HepG2 (cell line): ENCODE measurements at regions not wholly inside any gene's neighbourhood (a gene's known extent, or its start where the extent isn't known, plus 50 kb on each side); places are given as distances from the start of the nearest gene placed in this dataset.

ENCODE experiments used
- ATAC-seq: fragments of 200-7000 bp; cut with Tn5 transposase; 3 replicates; pipeline ENCODE4 v1.9.1; 2020; ENCODE audit warnings: mild to moderate bottlenecking, moderate library complexity
- BruUV-seq: library from RNA; stranded (reverse); fragments of 400-500 nt; replicated peaks from 2 replicates; lab custom pipeline; 2021; lab: Mats Ljungman, UMichigan
- CTCF ChIA-PET: fragments of 300-600 bp; formaldehyde crosslinking; extraction: SDS; loops from one replicate; lab custom pipeline; 2021; ENCODE audit warnings: low total read pairs, inconsistent platforms, low intra/inter-chr PET ratio; lab: Yijun Ruan, JAX
- POLR2A ChIA-PET: fragments of 350-600 bp; sonication (Branson Sonifier 250); formaldehyde crosslinking; loops from one replicate; lab custom pipeline; 2020; ENCODE audit warnings: antibody characterized with exemption, inconsistent platforms; lab: Yijun Ruan, JAX
- DNase-seq: peaks from one replicate; pipeline ENCODE4 v3.0.0-alpha.2; 2015; ENCODE audit warnings: low spot score
- FAIRE-seq: peaks from 3 replicates; lab custom pipeline; 2011; peaks lifted over from hg19 to GRCh38; lab: Jason Lieb, UNC
- H2AFZ ChIP-seq: one replicate; pipeline ENCODE4 v1.6.1; 2011; ENCODE audit warnings: low read length, inconsistent platforms
- H3K27ac ChIP-seq: fragments of 300-600 bp; 3 replicates; pipeline ENCODE4 v1.8.0; 2011; ENCODE audit warnings: mixed run types, mild to moderate bottlenecking, mixed read lengths, low read length, inconsistent platforms; ENCODE audit not compliant: insufficient read depth; ENCODE audit errors: extremely low read length
- H3K27me3 ChIP-seq, 2 experiments: fragments of 200-600 bp in 1 of 2; 2 replicates in 1 of 2; 3 replicates in 1 of 2; pipeline versions ENCODE4 v1.6.0 to v1.8.0; 2011; ENCODE audit warnings: low read length in 2 of 2, mild to moderate bottlenecking in 2 of 2, moderate library complexity in 2 of 2, inconsistent platforms in 1 of 2; ENCODE audit not compliant: insufficient read depth in 2 of 2, control insufficient read depth in 1 of 2
- H3K36me3 ChIP-seq, 2 experiments: fragments of 200-600 bp in 1 of 2; replicated peaks in 1 of 2; 2 replicates in 1 of 2; 3 replicates in 1 of 2; pipeline versions ENCODE4 v1.5.1 to v1.8.0; 2011; ENCODE audit warnings: low read length in 2 of 2, inconsistent platforms in 1 of 2; ENCODE audit not compliant: insufficient read depth in 2 of 2, control insufficient read depth in 1 of 2
- H3K4me1 ChIP-seq: 2 replicates; pipeline ENCODE4 v1.5.1; 2012; ENCODE audit warnings: low read length, inconsistent platforms; ENCODE audit not compliant: insufficient read depth
- H3K4me2 ChIP-seq: 2 replicates; pipeline ENCODE4 v1.6.0; 2011; ENCODE audit warnings: low read depth, low read length, inconsistent platforms
- H3K4me3 ChIP-seq, 3 experiments: fragments of 200-600 bp in 1 of 3; sonication (generic), shearing (Covaris generic) in 1 of 3; replicated peaks in 1 of 3; 2 replicates each; pipeline ENCODE4 v1.5.1; 2011 to 2016; ENCODE audit warnings: low read length in 3 of 3, inconsistent platforms in 2 of 3, low read depth in 2 of 3, mild to moderate bottlenecking in 2 of 3, control low read depth in 1 of 3, mixed read lengths in 1 of 3; ENCODE audit not compliant: insufficient read depth in 1 of 3
- H3K79me2 ChIP-seq: one replicate; pipeline ENCODE4 v1.6.1; 2011; ENCODE audit warnings: low read length, inconsistent platforms; ENCODE audit not compliant: insufficient read depth
- H3K9ac ChIP-seq: 2 replicates; pipeline ENCODE4 v1.6.0; 2011; ENCODE audit warnings: mild to moderate bottlenecking, low read depth, low read length, inconsistent platforms; ENCODE audit not compliant: insufficient read depth
- H3K9me3 ChIP-seq: 2 replicates; pipeline ENCODE4 v1.5.1; 2012; ENCODE audit warnings: mild to moderate bottlenecking, low read length
- H4K20me1 ChIP-seq: 2 replicates; pipeline ENCODE4 v1.6.0; 2011; ENCODE audit warnings: inconsistent platforms, mild to moderate bottlenecking, low read length, moderate library complexity; ENCODE audit not compliant: insufficient read depth
- BHLHE40 ChIP-seq: IDR thresholded peaks from 2 replicates; pipeline ENCODE4 v1.6.1; 2011; ENCODE audit warnings: low read length, improper control_type of control experiment
- HNF4A ChIP-seq: sonication (generic); formaldehyde crosslinking; IDR thresholded peaks from 2 replicates; pipeline ENCODE4 v1.4.0; 2020; ENCODE audit warnings: missing genetic modification reagents
- KLF11 ChIP-seq: IDR thresholded peaks from 2 replicates; pipeline ENCODE4 v1.6.1; 2016; ENCODE audit warnings: missing compliant biosample characterization
- MYC ChIP-seq: sonication (generic); formaldehyde crosslinking; IDR thresholded peaks from 2 replicates; pipeline ENCODE4 v1.9.0; 2021; ENCODE audit warnings: missing genetic modification reagents, borderline replicate concordance
- SKI ChIP-seq: fragments of 450-650 bp; IDR thresholded peaks from one replicate; pipeline ENCODE4 v1.6.1; 2018; ENCODE audit warnings: mild to moderate bottlenecking; ENCODE audit not compliant: partially characterized antibody
- SMC3 ChIP-seq: IDR thresholded peaks from 2 replicates; pipeline ENCODE4 v1.6.1; 2011; ENCODE audit warnings: low read length, improper control_type of control experiment
- STAG1 ChIP-seq: sonication (generic); formaldehyde crosslinking; IDR thresholded peaks from 2 replicates; pipeline ENCODE4 v1.4.0; 2020; ENCODE audit warnings: missing genetic modification reagents
- SYNCRIP ChIP-seq: fragments of 200-400 bp; formaldehyde crosslinking; IDR thresholded peaks from 2 replicates; pipeline ENCODE4 v1.6.1; 2018; ENCODE audit warnings: mild to moderate bottlenecking, low read depth, low read length; ENCODE audit not compliant: insufficient read depth
- ZNF12 ChIP-seq: sonication (generic); formaldehyde crosslinking; IDR thresholded peaks from 2 replicates; pipeline ENCODE4 v1.5.0; 2020; ENCODE audit warnings: missing genetic modification reagents
- WGBS: methylation state at CpG from one replicate; pipeline ENCODE4 v1.1.6; 2017; ENCODE audit warnings: low lambda C conversion rate; 5-methylcytosine and 5-hydroxymethylcytosine counted together
- in situ Hi-C: cut with HindIII; loops from 2 replicates; pipeline ENCODE4 v1.10.0; 2017; ENCODE audit warnings: low pct_unique_long_range_greater_than_20kb; ENCODE audit not compliant: extremely low pct_ligation_motif_present
- intact Hi-C: fragments of 100-400 bp; cut with micrococcal nuclease; formaldehyde crosslinking; loops from one replicate; pipeline ENCODE4 v1.10.0; 2022; ENCODE audit not compliant: unreplicated experiment
- TF ChIP-seq, protein P1 (sequence below): sonication (generic); formaldehyde crosslinking; IDR thresholded peaks from 2 replicates; pipeline ENCODE4 v1.4.0; 2020; ENCODE audit warnings: missing genetic modification reagents
- TF ChIP-seq, protein P2 (sequence below): sonication (generic); formaldehyde crosslinking; IDR thresholded peaks from 2 replicates; pipeline ENCODE4 v1.5.0; 2020; ENCODE audit warnings: missing genetic modification reagents, mild to moderate bottlenecking, borderline replicate concordance
- TF ChIP-seq, protein P3 (sequence below): IDR thresholded peaks from 2 replicates; pipeline ENCODE4 v1.6.1; 2012; ENCODE audit warnings: inconsistent platforms
- TF ChIP-seq, protein P4 (sequence below): sonication (generic); formaldehyde crosslinking; IDR thresholded peaks from 2 replicates; pipeline ENCODE4 v1.4.0; 2020; ENCODE audit warnings: missing genetic modification reagents

DNA sequence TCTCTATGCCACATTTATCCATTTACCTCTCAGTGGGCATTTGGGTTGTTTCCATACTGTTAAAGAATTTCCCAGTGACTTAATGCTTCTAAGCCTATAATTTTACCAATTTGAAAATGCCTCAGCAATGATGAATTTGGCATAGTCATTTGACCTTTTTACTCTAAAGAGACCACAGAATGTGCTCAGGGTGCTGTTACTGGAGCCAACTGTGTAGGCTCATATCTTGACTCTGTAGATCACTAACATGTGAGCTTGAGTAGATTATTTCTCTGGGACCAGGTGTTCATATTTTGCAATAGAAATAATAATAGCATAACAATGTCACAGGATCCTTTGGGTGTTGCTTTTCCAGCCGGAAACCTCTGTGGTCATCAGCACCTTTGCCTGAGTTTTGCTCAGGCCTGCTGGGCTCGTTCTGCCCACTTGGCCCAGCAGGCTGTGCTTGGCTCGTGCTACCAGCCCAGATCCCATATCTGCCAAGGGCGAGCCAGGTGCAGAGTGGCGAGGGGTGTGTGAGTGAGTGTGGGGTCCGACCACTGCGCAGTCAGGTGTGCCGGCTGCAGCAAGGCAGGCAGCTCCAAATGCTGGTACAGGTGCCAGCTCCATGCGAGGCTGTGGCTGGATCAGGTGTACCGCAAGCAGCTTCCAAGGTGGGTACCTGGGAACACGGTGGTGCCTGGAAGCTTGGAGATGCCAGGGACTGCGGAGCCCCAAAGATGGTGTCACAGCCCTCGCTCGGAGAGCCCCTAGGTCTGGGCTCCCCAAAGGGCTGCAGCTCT lies 70.6 kb upstream of the ANK2 start:
- H3K27ac ChIP-seq = no peak overlapping the region
- intact Hi-C loops = no loop called here
- no peak overlapping the region for H3K9ac ChIP-seq
- no peaks in the 10 kb centered on the region for H3K79me2 ChIP-seq
- TF ChIP-seq, protein P1, sequence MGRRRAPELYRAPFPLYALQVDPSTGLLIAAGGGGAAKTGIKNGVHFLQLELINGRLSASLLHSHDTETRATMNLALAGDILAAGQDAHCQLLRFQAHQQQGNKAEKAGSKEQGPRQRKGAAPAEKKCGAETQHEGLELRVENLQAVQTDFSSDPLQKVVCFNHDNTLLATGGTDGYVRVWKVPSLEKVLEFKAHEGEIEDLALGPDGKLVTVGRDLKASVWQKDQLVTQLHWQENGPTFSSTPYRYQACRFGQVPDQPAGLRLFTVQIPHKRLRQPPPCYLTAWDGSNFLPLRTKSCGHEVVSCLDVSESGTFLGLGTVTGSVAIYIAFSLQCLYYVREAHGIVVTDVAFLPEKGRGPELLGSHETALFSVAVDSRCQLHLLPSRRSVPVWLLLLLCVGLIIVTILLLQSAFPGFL (CRISPR knock-in tag) = no peak
- no peak for TF ChIP-seq SMC3
- no peak for TF ChIP-seq SYNCRIP
- TF ChIP-seq SKI = no peak
- TF ChIP-seq ZNF12 (CRISPR knock-in tag) = no peak
- BruUV-seq = no TSS peak
- no peak overlapping the region for H2AFZ ChIP-seq
- DNase-seq (no peak), FAIRE-seq (no peak), ATAC-seq (no peak)
- WGBS = 44% methylated on average over 2 of the region's 14 CpGs
- ChIA-PET POLR2A (no interaction called here), CTCF (no interaction called here)
- no peak overlapping the region for H3K4me2 ChIP-seq
- H4K20me1 ChIP-seq = no peaks in the 10 kb centered on the region
- H3K36me3 ChIP-seq = no peaks in the 10 kb centered on the region
- no peaks in the 10 kb centered on the region for H3K9me3 ChIP-seq
- H3K4me1 ChIP-seq = peaks cover 6% of the 10 kb centered on the region; the same call in 1 of the 2 replicates
- in situ Hi-C loops = no loop called here
- H3K27me3 ChIP-seq = 0 out of 5 replicates have a peak, but pooled peaks cover 0 to 4% of the 10 kb centered on the region in 2 experiments
- H3K4me3 ChIP-seq = no peak overlapping the region

DNA sequence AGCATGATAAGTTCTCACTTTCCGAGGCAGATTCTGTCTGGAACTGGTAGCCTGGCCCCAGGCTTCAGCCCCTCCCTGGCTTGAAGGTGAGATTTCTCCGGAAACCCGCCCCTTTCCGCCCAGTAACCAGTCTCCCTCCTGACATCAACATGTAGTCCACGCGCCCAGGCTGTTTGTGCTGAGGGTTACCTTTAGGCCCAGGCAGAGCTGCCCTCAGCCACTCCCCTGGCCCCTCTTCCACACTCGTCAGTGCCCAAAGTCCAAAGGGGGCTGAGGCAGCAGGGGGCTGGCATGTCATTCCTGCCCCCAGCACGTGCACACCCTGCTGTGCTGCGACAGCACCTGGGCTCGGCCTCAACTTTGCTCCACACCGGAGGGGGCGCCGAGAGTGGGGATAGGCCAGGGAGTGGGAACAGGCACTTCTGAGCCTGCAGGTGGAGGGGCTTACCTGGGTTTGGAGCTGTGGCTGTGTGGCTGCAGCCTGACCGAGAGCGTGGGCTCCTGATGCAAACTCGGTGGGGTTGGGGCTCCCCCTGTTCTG lies 69.5 kb upstream of the ANK2 start:
- 0 out of 2 replicates have a peak overlapping the region, but pooled peaks have one; percentile 12 for H3K4me2 ChIP-seq
- 45% methylated on average over 7 of the region's 16 CpGs for WGBS
- in situ Hi-C loops (no loop called here), intact Hi-C loops (no loop called here)
- ChIA-PET CTCF (no interaction called here), POLR2A (no interaction called here)
- no peaks in the 10 kb centered on the region for H3K79me2 ChIP-seq
- no peaks in the 10 kb centered on the region for H4K20me1 ChIP-seq
- FAIRE-seq = no peak
- ATAC-seq = peak; percentile 66
- no peaks in the 10 kb centered on the region for H3K36me3 ChIP-seq
- H2AFZ ChIP-seq = no peak overlapping the region
- H3K27ac ChIP-seq = no peak overlapping the region
- no peaks in the 10 kb centered on the region for H3K9me3 ChIP-seq
- peaks cover 6% of the 10 kb centered on the region; the same call in 1 of the 2 replicates for H3K4me1 ChIP-seq
- no peak overlapping the region for H3K4me3 ChIP-seq
- no TSS peak for BruUV-seq
- H3K27me3 ChIP-seq = 0 out of 5 replicates have a peak, but pooled peaks cover 0 to 4% of the 10 kb centered on the region in 2 experiments
- no peak for DNase-seq
- no peak overlapping the region for H3K9ac ChIP-seq
- TF ChIP-seq, protein P2, sequence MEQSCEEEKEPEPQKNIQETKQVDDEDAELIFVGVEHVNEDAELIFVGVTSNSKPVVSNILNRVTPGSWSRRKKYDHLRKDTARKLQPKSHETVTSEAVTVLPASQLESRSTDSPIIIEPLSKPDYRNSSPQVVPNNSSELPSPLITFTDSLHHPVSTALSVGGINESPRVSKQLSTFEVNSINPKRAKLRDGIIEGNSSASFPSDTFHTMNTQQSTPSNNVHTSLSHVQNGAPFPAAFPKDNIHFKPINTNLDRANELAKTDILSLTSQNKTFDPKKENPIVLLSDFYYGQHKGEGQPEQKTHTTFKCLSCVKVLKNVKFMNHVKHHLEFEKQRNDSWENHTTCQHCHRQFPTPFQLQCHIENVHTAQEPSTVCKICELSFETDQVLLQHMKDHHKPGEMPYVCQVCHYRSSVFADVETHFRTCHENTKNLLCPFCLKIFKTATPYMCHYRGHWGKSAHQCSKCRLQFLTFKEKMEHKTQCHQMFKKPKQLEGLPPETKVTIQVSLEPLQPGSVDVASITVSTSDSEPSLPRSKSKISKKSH (CRISPR knock-in tag) = 0 out of 2 replicates have a peak, but pooled peaks have one; percentile 63
- TF ChIP-seq, protein P3, sequence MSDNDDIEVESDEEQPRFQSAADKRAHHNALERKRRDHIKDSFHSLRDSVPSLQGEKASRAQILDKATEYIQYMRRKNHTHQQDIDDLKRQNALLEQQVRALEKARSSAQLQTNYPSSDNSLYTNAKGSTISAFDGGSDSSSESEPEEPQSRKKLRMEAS = peak; percentile 60
- TF ChIP-seq BHLHE40 (peak; percentile 64; the same call in 1 of the 2 replicates), STAG1 (CRISPR knock-in tag) (no peak), KLF11 (CRISPR knock-in tag) (no peak), HNF4A (CRISPR knock-in tag) (peak; percentile 47), MYC (CRISPR knock-in tag) (0 out of 2 replicates have a peak, but pooled peaks have one; percentile 23)
- TF ChIP-seq, protein P4, sequence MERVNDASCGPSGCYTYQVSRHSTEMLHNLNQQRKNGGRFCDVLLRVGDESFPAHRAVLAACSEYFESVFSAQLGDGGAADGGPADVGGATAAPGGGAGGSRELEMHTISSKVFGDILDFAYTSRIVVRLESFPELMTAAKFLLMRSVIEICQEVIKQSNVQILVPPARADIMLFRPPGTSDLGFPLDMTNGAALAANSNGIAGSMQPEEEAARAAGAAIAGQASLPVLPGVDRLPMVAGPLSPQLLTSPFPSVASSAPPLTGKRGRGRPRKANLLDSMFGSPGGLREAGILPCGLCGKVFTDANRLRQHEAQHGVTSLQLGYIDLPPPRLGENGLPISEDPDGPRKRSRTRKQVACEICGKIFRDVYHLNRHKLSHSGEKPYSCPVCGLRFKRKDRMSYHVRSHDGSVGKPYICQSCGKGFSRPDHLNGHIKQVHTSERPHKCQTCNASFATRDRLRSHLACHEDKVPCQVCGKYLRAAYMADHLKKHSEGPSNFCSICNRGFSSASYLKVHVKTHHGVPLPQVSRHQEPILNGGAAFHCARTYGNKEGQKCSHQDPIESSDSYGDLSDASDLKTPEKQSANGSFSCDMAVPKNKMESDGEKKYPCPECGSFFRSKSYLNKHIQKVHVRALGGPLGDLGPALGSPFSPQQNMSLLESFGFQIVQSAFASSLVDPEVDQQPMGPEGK = 0 out of 2 replicates have a peak, but pooled peaks have one; percentile 42
